ENCODE measurements at regions not wholly inside any gene's neighbourhood (a gene's known extent, or its start where the extent isn't known, plus 50 kb on each side); places are given as distances from the start of the nearest gene placed in this dataset.

DNA sequence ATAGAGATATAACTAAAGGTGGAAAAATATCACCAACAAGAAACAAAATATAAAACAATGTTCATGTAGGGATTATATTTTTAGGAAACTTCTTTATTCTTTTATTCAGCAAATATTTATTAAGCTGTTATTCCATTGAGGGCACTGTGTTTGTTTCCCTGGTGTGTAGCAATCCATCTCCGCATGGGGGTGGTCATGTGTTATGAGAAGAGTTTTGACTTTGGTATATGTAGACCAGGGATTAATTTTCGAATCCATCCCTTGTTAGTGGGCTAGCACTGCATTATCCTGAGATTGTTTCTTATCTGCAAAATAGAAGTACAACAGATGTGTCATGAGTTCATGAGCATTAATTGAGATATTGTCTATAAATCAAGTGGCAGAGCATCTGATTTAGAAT is 190.2 kb upstream of the LRRC7 start:
- no peak for DNase-seq

DNA sequence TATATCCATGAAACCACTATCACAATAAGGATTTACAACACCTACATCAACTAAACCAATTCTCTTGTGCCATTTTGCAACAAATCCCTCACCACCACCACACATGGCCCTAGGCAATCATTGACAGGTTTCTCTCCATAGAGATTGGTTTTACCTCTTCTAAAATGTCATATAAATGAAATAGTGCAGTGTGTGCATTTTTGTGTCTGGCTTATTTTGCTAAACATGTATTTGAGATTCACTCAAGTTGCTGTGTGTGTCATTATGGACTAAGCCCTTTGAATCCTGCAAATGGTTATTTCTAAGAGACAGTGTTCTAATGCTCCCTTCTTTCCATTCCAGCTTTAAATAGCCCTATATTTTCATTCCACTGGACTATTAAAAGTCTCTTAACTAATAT is 179.7 kb upstream of the LRRC7 start:
- no peak for DNase-seq

DNA sequence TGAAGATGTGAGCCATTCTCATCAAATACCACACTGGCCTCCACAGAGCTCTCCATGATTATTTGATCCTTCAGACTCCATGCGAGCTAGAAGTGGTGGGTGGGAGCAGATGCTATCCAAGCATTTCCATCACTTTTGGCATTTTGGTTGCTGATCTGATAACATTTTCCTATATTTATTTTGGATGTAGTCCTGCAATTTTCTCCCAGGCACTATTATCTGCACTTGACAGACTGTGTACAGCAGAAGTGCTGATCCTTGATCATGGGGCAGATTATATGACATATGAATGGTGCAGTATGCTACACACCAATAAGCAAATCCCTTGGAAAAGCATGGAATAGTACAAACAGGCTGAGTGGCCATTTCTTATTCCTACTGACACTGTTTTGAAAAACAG is 167.6 kb upstream of the LRRC7 start:
- no peak for DNase-seq

DNA sequence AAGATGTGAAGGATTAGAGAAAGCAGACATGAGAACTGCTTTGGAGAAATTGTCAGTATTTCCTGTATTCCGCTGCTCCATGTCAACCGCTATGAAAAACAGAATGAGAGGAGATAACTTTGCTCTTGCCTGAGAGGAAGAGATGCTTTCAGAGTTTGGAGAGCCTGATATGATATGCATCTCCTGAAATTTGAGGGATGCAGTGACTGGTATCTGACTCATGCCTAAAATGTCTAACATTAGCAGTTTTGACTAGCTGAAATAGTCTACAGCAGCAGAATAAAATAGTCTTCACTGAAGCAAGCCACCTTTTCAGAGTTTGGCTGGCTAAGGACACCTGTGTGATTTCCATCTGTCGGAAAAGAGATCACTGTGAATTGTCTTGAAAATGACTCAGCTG is 165.8 kb upstream of the LRRC7 start:
- DNase-seq: no peak

DNA sequence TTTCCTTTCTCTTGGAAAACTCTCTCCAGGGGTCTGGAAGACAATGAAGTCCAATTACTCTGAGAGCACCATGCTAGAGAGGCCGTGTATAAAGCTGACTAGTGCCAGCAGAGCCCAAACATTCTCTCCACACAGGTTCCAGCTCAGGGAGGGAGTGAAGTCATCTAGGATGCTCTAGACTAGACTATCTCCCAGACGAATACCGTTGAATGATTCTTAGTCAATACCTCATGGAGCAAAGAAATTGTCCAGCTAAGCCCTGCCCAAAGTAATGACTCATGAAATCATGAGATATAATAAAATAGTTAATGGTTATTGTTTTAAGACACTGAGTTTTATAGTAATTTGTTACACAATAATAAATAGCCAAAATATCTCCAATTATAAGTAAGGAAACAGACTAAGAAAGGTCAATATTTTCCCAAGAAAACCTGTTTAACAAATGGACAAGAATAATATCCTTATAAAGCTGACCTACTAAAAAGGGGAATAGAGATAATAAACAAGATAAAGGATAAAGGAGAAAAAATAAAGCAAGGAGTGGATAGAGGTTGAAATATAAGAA is 163.9 kb upstream of the LRRC7 start:
- DNase-seq: no peak

DNA sequence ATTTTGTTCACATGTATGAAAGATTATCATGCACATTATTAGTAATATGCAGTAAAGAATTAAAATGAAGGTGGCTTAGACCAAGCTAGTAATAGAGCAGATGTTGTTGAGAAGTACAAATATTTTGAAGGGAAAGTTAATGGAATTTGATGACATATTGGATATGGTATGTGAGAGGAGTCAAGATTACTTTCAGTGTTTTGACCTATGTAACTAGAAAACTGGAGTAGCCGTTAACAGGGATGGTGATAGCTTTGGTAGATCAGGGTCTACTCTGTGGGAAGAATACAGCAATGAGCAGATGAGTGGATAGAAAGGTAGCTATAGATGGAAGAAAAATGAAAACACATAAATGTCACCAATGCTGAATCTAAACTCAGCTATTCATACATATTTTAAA is 163.2 kb upstream of the LRRC7 start:
- DNase-seq: no peak

DNA sequence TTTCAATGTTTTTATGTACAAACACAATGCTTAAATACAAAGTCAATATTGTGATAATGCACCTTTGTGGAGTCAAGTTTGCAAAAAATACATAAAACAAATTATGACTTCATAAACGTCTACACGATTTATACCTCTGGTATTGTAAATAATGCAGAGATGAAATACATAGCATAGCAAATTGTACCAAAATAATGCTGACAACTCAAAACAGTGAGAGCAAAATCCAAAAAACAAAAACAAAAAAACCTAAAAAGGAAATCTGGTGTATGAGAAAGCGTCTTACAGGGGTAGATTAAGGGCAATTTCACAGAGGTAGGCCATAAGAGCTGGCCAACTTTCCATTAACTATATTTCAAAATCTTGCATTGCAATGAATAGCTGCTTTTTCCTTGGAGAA is 161.5 kb upstream of the LRRC7 start:
- DNase-seq: no peak

DNA sequence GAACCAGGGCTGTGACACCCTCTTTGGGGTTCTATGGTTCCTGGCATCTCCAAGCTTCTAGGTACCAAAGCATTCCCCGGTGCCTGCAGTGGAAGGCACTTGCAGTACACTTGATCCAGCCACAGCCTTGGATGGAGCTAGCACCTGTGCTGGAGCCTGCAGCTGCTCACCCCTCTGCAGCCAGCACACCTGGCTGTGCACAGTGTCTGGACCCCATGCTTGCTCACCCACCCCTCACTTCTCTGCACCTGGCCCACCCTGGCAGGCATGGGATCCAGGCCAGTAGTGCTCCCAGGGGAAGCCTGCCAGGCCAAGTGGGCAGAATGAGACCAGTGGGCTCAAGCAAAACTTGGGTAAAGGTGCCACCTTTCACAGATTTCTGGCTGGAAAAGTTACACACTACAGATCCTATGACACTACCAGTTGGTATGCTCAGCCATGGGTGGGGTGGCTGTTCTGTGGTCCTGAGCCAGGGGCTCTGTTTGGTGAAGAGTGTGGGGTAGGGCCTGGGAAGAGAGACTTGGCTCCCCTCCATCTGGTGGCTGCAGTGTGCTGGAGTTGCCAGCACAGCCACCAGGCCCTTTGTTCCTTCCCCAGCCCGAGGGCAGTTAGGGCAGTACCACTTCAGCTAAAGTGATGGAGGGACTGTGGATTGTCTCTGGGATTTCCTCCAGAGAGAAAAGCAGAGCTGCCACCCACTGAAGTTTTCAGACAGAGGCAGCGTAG is 157.8 kb upstream of the LRRC7 start:
- no peak for DNase-seq

DNA sequence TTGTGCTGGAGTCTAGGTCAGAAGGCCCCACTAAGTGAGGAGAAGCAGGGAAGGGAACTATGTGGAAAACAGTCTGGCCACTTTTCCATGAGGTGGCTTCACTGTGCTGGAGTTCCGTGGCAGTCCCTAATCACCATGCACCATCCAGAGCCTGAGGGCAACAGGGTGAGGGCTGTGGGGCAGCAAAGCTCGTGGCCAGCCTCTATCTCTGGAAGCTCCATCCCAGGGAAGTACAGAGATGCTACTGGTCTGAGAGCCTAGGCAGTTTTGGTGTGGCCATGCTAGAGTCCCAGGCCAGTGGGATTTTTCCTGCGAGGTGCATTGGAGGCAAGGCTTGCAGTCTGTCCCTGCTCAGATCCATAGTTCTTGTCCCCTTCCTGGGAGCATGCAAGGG is 157.3 kb upstream of the LRRC7 start:
- no peak for DNase-seq

DNA sequence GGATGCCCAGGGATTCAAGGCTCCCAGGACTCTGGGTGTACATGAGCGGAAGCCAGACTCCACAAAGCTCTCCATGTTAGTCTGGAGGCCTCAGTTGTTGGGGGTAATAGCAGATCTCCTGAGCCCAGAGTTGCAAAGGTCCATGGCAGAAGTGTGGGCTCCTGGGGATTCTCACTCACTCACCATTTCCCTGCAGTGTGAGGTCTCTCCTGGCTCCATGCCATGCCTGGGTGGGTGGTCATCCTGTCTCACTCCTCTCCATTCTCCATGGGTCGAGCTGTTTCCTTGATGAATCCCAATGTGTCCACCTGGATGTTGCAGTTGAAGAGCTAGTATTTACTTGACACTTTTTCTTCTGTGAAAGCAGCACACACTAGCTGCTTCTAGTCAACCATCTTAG is 156.8 kb upstream of the LRRC7 start:
- no peak for DNase-seq

DNA sequence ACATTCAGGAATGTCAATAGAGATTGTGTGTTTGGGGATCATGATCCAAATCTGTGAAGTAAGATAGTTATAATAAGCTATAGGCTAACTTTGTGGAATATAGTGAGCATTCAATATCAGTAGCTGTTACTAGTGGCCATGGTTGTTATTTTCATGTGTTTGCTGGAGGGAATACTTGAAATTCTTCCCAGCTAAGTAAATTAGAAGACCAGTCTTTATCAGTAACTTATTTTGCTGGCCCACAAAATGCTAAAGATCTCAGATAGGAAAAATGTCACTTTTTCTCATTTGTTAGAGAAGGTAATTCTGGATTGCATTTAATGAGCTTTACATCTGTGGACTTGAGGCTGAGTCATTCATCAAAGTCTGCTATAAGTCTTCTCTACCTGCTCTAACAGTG is 156.1 kb upstream of the LRRC7 start:
- DNase-seq: no peak

DNA sequence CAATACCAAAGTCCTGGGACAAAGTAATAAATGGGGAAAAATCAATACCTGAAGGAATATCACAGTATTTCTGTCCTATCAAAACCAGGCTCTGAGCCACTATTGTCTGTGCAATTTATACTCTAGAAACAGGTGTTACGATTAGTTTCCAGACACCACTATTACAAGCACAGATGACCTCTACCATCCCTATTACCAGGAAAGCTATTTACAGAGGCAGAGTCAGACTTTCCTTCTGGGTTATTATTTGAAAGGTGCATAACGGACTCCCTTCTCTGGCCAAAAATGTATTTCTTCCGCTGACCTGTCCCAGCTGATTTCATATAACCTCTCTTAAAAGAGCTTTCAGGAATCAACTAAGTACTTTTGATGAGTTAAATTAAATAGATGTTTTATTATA is 154.6 kb upstream of the LRRC7 start:
- DNase-seq: no peak

DNA sequence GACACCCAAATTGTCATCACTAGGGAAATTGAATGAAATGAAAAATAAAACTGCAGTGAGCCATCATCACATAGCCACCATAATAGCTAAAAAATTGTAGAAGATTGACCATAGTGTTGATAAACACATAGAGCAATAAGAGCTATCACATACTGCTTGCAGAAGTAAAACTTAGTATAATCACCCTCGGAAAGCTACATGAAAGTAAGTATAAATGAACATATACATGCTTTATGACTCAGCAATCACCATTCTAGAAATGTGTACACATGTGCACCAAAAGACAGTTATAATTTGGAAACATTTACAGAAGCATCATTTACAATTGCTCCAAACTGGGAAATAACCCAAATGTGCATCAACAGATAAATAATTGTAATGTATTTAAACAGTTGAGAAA is 153.1 kb upstream of the LRRC7 start:
- no peak for DNase-seq

DNA sequence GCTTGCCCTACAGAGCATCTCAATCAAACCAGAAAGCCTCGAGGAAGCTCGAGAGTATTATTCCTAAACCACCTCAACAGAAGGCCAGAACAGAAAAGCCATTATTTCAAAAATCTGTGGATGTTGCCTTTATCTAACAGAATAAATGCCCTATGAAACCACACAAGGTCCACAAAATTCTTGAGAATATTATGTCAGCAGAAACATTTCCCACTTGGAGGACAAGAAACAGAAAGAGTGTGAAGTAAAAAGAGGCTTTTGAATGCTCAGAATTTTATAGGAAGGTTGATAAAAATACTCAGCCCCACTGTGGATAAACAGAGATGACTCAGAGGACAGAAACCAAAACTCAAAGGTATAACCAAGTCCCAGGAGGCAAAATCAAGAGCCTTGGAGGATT is 146.4 kb upstream of the LRRC7 start:
- no peak for DNase-seq

DNA sequence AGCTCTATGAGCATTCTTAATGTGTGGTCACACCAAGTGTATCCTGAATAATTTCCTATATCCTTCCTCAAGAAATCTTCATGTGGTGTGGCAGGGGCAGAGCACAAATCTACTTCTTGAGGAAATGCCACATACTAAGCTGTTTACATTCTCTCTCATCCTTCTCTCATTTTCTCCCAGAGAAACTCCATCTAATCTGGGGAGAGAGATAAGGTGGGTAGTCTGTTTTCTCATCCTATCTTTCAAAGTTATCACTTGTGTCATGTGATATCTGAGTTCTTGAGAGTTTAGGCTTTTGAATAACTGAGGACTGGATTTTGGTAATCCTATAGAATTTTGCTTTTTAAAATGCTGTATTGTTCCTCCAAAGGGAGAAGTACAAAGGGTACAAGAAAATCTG is 141.9 kb upstream of the LRRC7 start:
- DNase-seq: no peak

DNA sequence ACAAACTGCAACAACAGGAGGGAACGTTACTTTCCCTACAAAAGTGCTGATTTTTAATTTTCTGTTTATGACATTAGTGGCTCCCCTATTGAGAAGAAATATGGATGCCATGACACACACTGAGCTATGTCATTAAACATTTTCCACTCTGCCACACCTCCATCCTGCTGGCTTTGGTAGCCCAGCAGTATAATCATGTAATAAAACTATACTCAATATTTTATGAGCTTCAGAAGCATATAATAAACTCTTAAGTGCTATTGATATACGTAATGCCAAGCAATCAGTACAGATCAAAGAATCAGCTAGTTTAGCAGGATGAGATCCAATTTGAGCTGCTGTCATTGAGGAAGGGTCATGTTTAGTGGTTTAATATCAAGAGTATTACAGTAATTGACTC is 141.3 kb upstream of the LRRC7 start:
- DNase-seq: no peak

DNA sequence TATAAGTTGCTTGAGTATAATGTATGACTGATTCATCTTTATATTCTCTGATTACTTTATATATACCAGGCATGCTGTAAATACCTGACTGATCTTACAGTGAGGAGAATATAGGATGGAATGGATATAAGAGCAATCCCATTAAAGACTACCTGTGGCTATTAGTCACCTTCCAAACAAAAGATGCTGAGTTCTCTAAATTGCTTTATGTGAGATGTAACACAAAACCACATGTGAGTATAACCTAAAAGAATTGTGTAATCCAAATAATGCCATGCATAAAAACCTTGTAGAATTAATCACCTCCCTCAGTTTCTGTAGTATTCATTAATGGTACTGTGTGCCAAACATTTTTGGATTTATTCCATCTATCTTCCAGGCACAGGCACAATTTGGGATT is 134.6 kb upstream of the LRRC7 start:
- no peak for DNase-seq

DNA sequence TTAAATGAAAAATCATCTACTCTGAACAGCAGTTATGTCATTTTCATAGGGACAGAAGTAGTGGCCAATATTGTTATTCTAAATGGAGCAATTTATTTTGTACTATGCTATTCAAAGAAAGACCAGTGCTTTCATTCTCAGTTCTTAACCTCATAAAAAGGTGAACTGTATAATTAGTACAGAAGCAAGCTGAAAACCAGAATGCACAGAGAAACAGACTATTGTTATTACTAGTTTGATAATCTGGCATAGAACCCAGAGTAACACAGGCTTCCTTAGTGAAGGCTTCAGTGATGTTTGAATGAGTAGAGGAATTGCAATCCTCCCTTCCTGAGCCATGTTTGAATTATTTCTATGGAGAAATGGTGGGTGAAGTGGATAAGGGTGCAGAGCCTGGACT is 131.6 kb upstream of the LRRC7 start:
- no peak for DNase-seq

DNA sequence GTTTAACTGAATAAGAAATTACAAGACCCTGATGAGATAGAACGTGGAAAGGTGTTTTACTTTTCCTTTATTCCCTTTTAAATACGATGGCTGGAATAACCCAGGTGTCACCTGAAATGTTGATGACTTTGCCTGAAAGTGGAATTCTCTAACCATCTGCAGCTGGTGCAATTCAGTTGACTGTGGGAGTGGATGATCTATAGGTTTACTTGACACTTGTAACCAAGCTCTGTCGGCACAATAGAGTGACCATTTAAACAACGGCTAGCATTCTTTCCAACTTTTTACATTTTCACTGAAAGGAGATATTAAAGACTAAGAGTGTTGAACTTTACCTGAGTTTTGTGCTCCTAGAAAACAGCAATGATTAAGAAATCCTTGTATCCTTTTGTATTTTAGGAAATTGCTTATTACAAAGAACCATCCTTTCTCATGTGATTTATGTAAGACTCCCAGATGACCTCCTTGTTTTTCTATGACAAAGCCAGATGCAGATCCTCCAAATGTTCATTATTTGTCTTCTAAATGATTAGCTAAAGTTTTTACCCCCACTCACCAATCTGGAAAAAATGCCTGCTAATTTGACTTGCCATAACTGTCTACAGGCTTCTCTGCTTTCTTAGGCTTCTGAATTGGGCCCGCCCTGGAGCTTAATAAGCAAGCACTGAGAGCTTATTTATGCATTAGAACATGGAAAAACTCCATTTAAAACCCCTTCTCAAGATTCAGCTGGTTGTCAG is 129.5 kb upstream of the LRRC7 start:
- no peak for DNase-seq

DNA sequence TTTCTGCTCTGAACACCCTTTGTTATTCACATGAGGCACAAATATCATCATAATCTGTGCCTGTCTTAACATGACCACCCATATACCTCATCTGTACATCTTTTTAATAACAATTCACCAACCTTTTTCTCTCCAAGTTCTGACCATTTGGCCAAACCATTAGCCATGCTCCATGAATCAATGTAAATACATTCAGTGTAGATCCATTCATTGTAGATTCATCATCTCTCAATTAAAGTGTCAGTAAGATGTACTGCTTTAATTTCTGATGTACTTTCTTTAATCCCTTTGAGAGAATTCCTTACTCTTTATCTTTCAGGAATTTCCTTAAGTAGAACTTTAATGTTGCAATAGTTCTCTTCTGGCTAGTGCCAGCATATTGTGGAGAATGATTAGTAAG is 126.2 kb upstream of the LRRC7 start:
- DNase-seq: no peak

DNA sequence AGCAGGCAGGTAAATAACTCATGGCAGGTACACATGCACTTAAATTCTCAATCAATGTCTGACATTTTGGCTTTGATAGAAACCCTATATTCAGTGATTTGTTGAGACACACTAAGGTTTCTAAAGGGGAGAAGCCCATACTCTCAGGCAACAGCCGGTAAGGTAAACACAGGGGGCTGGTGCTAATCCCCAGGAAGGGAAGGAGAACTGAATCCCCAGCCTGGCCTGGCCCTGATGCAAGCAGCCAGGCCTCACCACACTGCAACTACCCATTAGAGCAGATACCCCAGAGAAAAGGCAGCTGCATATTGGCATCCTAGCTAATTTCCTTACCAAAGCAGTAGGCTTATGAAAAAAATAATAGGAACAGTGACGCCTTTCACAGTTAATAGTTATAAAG is 116.5 kb upstream of the LRRC7 start:
- DNase-seq: no peak

DNA sequence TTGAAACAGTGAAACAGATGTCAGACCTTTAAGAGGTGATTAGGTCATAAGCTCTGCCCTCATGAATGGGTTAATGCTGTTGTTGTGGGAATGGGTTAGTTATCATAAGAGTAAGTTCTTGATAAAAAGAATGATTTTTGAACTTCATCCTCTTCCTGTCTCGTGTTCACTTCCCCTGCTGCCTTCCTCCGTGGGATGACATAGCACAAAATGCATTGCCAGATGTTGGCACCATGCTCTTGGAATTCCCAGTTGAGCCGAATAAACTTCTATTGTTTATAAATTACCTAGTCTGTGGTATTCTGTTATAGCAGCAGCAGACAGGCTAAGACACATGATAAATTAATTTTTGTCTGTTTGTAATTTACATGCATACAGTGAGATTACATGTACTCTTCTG is 112.0 kb upstream of the LRRC7 start:
- no peak for DNase-seq

DNA sequence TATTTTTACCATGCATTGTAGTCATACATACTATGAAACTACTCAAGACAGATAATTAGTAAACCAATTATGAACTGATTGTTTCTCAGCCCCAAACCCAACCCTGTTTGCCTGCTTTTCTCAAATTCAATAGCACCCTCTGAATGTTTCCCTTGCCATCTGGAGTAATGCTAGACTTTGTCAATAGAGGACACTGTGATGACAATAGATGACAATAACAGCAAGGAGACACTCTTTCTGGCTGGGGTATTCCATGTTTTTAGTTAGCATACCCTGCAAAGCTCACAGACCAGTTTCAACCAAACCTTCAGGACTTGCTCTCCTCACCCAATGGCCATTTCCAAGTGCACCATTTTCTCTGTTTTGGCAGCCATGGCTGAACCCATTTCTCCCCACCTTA is 108.5 kb upstream of the LRRC7 start:
- no peak for DNase-seq

DNA sequence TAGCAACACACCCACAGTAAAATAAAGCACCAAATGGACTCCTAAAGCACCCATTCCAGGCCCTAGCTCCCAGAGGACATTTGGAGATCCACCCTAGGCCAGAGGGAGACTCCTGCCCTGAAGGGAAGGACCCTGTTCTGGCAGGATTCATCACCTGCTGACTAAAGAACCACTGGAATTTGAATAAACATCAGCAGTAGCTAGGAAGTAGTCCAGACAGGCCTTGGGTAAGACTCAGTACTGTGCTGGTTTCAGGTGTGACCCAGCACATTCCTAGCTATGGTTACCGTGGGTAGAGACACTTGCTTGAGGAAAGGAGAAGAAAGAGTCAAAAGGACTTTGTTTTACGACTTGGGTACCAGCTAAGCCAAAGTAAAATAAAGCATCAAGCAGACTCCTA is 92.7 kb upstream of the LRRC7 start:
- no peak for DNase-seq

DNA sequence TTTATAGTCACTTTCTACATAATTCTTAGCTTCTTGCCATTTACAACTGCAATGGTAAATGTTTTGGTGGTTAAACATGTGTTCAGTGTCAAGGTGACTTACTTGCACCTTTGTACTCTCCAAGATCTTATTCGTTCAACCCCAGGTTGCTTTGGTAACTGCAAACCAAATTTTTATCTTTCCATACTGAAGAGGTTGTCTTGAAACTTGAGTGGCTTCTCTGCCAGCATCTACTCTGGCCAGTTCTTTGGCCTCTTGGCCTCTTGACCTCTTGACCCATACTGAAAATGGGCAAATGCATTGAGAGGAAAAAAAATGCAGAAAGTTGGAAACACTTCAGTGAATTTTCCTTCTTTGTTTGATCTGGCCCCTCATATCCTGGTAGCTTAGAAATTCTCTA is 88.0 kb upstream of the LRRC7 start:
- DNase-seq: no peak
